ENCODE measurements at regions not wholly inside any gene's neighbourhood (a gene's known extent, or its start where the extent isn't known, plus 50 kb on each side); places are given as distances from the start of the nearest gene placed in this dataset.
A peak's percentile ranks its signal among the peaks of the same experiment; 100 is the strongest.

- TF ChIP-seq CTCF (IDR thresholded peaks at IDR 0.05), result no peak
- no peaks in the 10 kb centered on the region for H3K36me3 Mint-ChIP-seq (ENCODE audit: low read depth)
- H3K27me3 Mint-ChIP-seq (ENCODE audit: low read depth), result no peaks in the 10 kb centered on the region
Observed at GRCh38 chrX:125641405-125641804, 321.7 kb downstream of the TEX13C start.

GRCh38 chrX:125646195-125646594 is 326.5 kb downstream of the TEX13C start:
- Mint-ChIP-seq H3K36me3 (ENCODE audit: low read depth) (no peaks in the 10 kb centered on the region), H3K27me3 (ENCODE audit: low read depth) (no peaks in the 10 kb centered on the region), H3K9me3 (ENCODE audit: low read depth) (peaks cover 32% of the 10 kb centered on the region), H3K4me3 (ENCODE audit: unreplicated experiment) (no peak overlapping the region), H3K27ac (ENCODE audit: unreplicated experiment) (no peak overlapping the region), H3K4me1 (ENCODE audit: low read depth) (peaks cover under 1% of the 10 kb centered on the region)
- no peak for TF ChIP-seq CTCF (IDR thresholded peaks at IDR 0.05)
- peak; percentile 24 for DNase-seq (ENCODE audit: low spot score)

More at GRCh38 chrX:125641405-125641804, 321.7 kb downstream of the TEX13C start:
- Mint-ChIP-seq H3K27ac (ENCODE audit: unreplicated experiment) (no peak overlapping the region), H3K4me3 (ENCODE audit: unreplicated experiment) (no peak overlapping the region), H3K9me3 (ENCODE audit: low read depth) (peaks cover 36% of the 10 kb centered on the region), H3K4me1 (ENCODE audit: low read depth) (no peaks in the 10 kb centered on the region)
- DNase-seq (ENCODE audit: low spot score), result no peak

GRCh38 chrX:125651426-125651825 is 331.8 kb downstream of the TEX13C start:
- H3K36me3 Mint-ChIP-seq (ENCODE audit: low read depth), result no peaks in the 10 kb centered on the region
- DNase-seq (ENCODE audit: low spot score), result no peak
- no peaks in the 10 kb centered on the region for H3K27me3 Mint-ChIP-seq (ENCODE audit: low read depth)
- peaks cover 4% of the 10 kb centered on the region for H3K4me1 Mint-ChIP-seq (ENCODE audit: low read depth)
- peaks cover 32% of the 10 kb centered on the region for H3K9me3 Mint-ChIP-seq (ENCODE audit: low read depth)
- H3K27ac Mint-ChIP-seq (ENCODE audit: unreplicated experiment), result no peak overlapping the region
- TF ChIP-seq CTCF (IDR thresholded peaks at IDR 0.05), result no peak
- H3K4me3 Mint-ChIP-seq (ENCODE audit: unreplicated experiment), result no peak overlapping the region

- H3K9me3 Mint-ChIP-seq (ENCODE audit: low read depth), result peaks cover 28% of the 10 kb centered on the region
- TF ChIP-seq CTCF (IDR thresholded peaks at IDR 0.05), result no peak
Observed at GRCh38 chrX:125654501-125654900, 334.8 kb downstream of the TEX13C start.

GRCh38 chrX:125673758-125674157 is 354.1 kb downstream of the TEX13C start:
- Mint-ChIP-seq H3K4me1 (ENCODE audit: low read depth) (no peaks in the 10 kb centered on the region), H3K36me3 (ENCODE audit: low read depth) (no peaks in the 10 kb centered on the region), H3K4me3 (ENCODE audit: unreplicated experiment) (no peak overlapping the region), H3K9me3 (ENCODE audit: low read depth) (peaks cover 32% of the 10 kb centered on the region), H3K27me3 (ENCODE audit: low read depth) (no peaks in the 10 kb centered on the region), H3K27ac (ENCODE audit: unreplicated experiment) (no peak overlapping the region)
- TF ChIP-seq CTCF (IDR thresholded peaks at IDR 0.05), result no peak
- no peak for DNase-seq (ENCODE audit: low spot score)

More at GRCh38 chrX:125654501-125654900, 334.8 kb downstream of the TEX13C start:
- no peak overlapping the region for H3K4me3 Mint-ChIP-seq (ENCODE audit: unreplicated experiment)
- no peaks in the 10 kb centered on the region for H3K27me3 Mint-ChIP-seq (ENCODE audit: low read depth)
- no peaks in the 10 kb centered on the region for H3K36me3 Mint-ChIP-seq (ENCODE audit: low read depth)
- DNase-seq (ENCODE audit: low spot score), result no peak
- no peak overlapping the region for H3K27ac Mint-ChIP-seq (ENCODE audit: unreplicated experiment)
- peaks cover 4% of the 10 kb centered on the region for H3K4me1 Mint-ChIP-seq (ENCODE audit: low read depth)

Data from chondrocyte (in vitro differentiated cells).